ENCODE measurements at regions not wholly inside any gene's neighbourhood (a gene's known extent, or its start where the extent isn't known, plus 50 kb on each side); places are given as distances from the start of the nearest gene placed in this dataset.

- no peaks in the 10 kb centered on the region for H3K9me2 ChIP-seq (replicated peaks; ENCODE audit: low read length)
Observed at GRCh38 chr5:158502686-158503085, 597.0 kb downstream of the EBF1 start.

GRCh38 chr5:158499892-158500418, 599.8 kb downstream of the EBF1 start:
- Histone ChIP-seq H3F3A (ENCODE audit: low read length, unreplicated experiment) (no peaks in the 10 kb centered on the region), H4K20me1 (ENCODE audit: low read length) (no peaks in the 10 kb centered on the region), H3K4me3 (ENCODE audit: low read length) (no peak overlapping the region), H3K4me2 (ENCODE audit: low read length) (no peak overlapping the region), H3K79me2 (ENCODE audit: low read length) (no peaks in the 10 kb centered on the region), H3K9ac (ENCODE audit: low read length) (no peak overlapping the region), H3K9me2 (replicated peaks; ENCODE audit: low read length) (no peaks in the 10 kb centered on the region), H3K36me3 (ENCODE audit: low read depth, low read length) (no peaks in the 10 kb centered on the region), H3K4me1 (ENCODE audit: insufficient read depth, low read length) (no peaks in the 10 kb centered on the region), H2AFZ (ENCODE audit: low read length) (no peak overlapping the region), H3K27ac (ENCODE audit: low read length) (no peak overlapping the region), H3K27me3 (ENCODE audit: low read length) (no peaks in the 10 kb centered on the region), H3K9me3 (ENCODE audit: low read length) (no peaks in the 10 kb centered on the region)
- TF ChIP-seq EZH2 (IDR thresholded peaks at IDR 0.05; ENCODE audit: low read length, unreplicated experiment) (no peak), CTCF (conservative IDR thresholded peaks at IDR 0.05; ENCODE audit: low read depth, low read length) (no peak), EZH2phosphoT487 (IDR thresholded peaks at IDR 0.05; ENCODE audit: borderline replicate concordance, low read length) (no peak)
- intact Hi-C loops (cut with micrococcal nuclease) = no loop called here
- CTCF ChIA-PET = no interaction called here
- DNase-seq (no peak), ATAC-seq (no peak)
- POLR2A ChIA-PET (ENCODE audit: unreplicated experiment) = no interaction called here
- BruUV-seq (replicated peaks) = no TSS peak

More at GRCh38 chr5:158502686-158503085, 597.0 kb downstream of the EBF1 start:
- Histone ChIP-seq H3K27ac (ENCODE audit: low read length) (no peak overlapping the region), H4K20me1 (ENCODE audit: low read length) (no peaks in the 10 kb centered on the region), H3K79me2 (ENCODE audit: low read length) (no peaks in the 10 kb centered on the region), H3K9ac (ENCODE audit: low read length) (no peak overlapping the region), H3K4me2 (ENCODE audit: low read length) (no peak overlapping the region), H3K4me3 (ENCODE audit: low read length) (no peak overlapping the region), H3K36me3 (ENCODE audit: low read depth, low read length) (no peaks in the 10 kb centered on the region), H3K4me1 (ENCODE audit: insufficient read depth, low read length) (no peaks in the 10 kb centered on the region), H2AFZ (ENCODE audit: low read length) (no peak overlapping the region), H3K9me3 (ENCODE audit: low read length) (no peaks in the 10 kb centered on the region), H3F3A (ENCODE audit: low read length, unreplicated experiment) (no peaks in the 10 kb centered on the region), H3K27me3 (ENCODE audit: low read length) (no peaks in the 10 kb centered on the region)
- BruUV-seq (replicated peaks) = no TSS peak
- no peak for DNase-seq
- ChIA-PET POLR2A (ENCODE audit: unreplicated experiment) (no interaction called here), CTCF (no interaction called here)
- TF ChIP-seq EZH2phosphoT487 (IDR thresholded peaks at IDR 0.05; ENCODE audit: borderline replicate concordance, low read length) (no peak), EZH2 (IDR thresholded peaks at IDR 0.05; ENCODE audit: low read length, unreplicated experiment) (no peak), CTCF (conservative IDR thresholded peaks at IDR 0.05; ENCODE audit: low read depth, low read length) (no peak)
- ATAC-seq = no peak
- intact Hi-C loops (cut with micrococcal nuclease) = no loop called here

GRCh38 chr5:158499075-158499891, 600.4 kb downstream of the EBF1 start:
- Histone ChIP-seq H2AFZ (ENCODE audit: low read length) (no peak overlapping the region), H3K4me1 (ENCODE audit: insufficient read depth, low read length) (no peaks in the 10 kb centered on the region), H3K27ac (ENCODE audit: low read length) (no peak overlapping the region), H4K20me1 (ENCODE audit: low read length) (no peaks in the 10 kb centered on the region), H3K79me2 (ENCODE audit: low read length) (no peaks in the 10 kb centered on the region), H3F3A (ENCODE audit: low read length, unreplicated experiment) (no peaks in the 10 kb centered on the region), H3K4me2 (ENCODE audit: low read length) (no peak overlapping the region), H3K27me3 (ENCODE audit: low read length) (no peaks in the 10 kb centered on the region), H3K4me3 (ENCODE audit: low read length) (no peak overlapping the region), H3K36me3 (ENCODE audit: low read depth, low read length) (no peaks in the 10 kb centered on the region), H3K9me2 (replicated peaks; ENCODE audit: low read length) (no peaks in the 10 kb centered on the region), H3K9ac (ENCODE audit: low read length) (no peak overlapping the region), H3K9me3 (ENCODE audit: low read length) (no peaks in the 10 kb centered on the region)
- ChIA-PET POLR2A (ENCODE audit: unreplicated experiment) (no interaction called here), CTCF (no interaction called here)
- ATAC-seq (no peak), DNase-seq (no peak)
- no TSS peak for BruUV-seq (replicated peaks)
- TF ChIP-seq EZH2phosphoT487 (IDR thresholded peaks at IDR 0.05; ENCODE audit: borderline replicate concordance, low read length) (no peak), EZH2 (IDR thresholded peaks at IDR 0.05; ENCODE audit: low read length, unreplicated experiment) (no peak), CTCF (conservative IDR thresholded peaks at IDR 0.05; ENCODE audit: low read depth, low read length) (no peak)
- intact Hi-C loops (cut with micrococcal nuclease) = no loop called here

Data from PC-3 (cell line).